WTC11 (cell line): ENCODE measurements at regions not wholly inside any gene's neighbourhood (a gene's known extent, or its start where the extent isn't known, plus 50 kb on each side); places are given as distances from the start of the nearest gene placed in this dataset.

Source experiments
- ATAC-seq: fragments of 200-7000 bp; cut with Tn5 transposase; 2 replicates; pipeline ENCODE4 v1.10.0; 2021; ENCODE audit warnings: mild to moderate bottlenecking, moderate library complexity
- CTCF ChIA-PET: fragments of 300-600 bp; sonication (Branson Sonifier 250); formaldehyde crosslinking; loops from one replicate; lab custom pipeline; 2021; ENCODE audit warnings: antibody characterized with exemption; lab: Charles Lee
- POLR2A ChIA-PET: fragments of 350-600 bp; sonication (Branson Sonifier 250); formaldehyde crosslinking; loops from one replicate; lab custom pipeline; 2021; ENCODE audit warnings: antibody characterized with exemption; lab: Charles Lee
- DNase-seq: peaks from one replicate; pipeline ENCODE4 v3.0.0; 2021; ENCODE audit warnings: low spot score
- H3K27ac Mint-ChIP-seq: 2 replicates; pipeline ENCODE4 v1.8.0; 2021; ENCODE audit warnings: mixed read lengths
- H3K27me3 Mint-ChIP-seq: 2 replicates; pipeline ENCODE4 v1.8.0; 2021; ENCODE audit warnings: low read depth, mild to moderate bottlenecking, moderate library complexity, mixed read lengths
- H3K36me3 Mint-ChIP-seq: 2 replicates; pipeline ENCODE4 v1.8.0; 2021; ENCODE audit warnings: mixed read lengths
- H3K4me1 Mint-ChIP-seq: 2 replicates; pipeline ENCODE4 v1.8.0; 2022; ENCODE audit warnings: mixed read lengths
- H3K4me3 Mint-ChIP-seq: 2 replicates; pipeline ENCODE4 v1.8.0; 2021; ENCODE audit warnings: mild to moderate bottlenecking, moderate library complexity, mixed read lengths
- H3K9me3 Mint-ChIP-seq: 2 replicates; pipeline ENCODE4 v1.8.0; 2021; ENCODE audit warnings: mixed read lengths
- AFF4 ChIP-seq: sonication (generic); formaldehyde crosslinking; IDR thresholded peaks from 2 replicates; pipeline ENCODE4 v1.8.1; 2023; ENCODE audit warnings: mild to moderate bottlenecking, missing genetic modification reagents, borderline replicate concordance
- ATF1 ChIP-seq: sonication (generic); formaldehyde crosslinking; IDR thresholded peaks from 2 replicates; pipeline ENCODE4 v1.8.1; 2023; ENCODE audit warnings: mild to moderate bottlenecking, moderate library complexity, missing genetic modification reagents
- E2F5 ChIP-seq: sonication (generic); formaldehyde crosslinking; IDR thresholded peaks from 2 replicates; pipeline ENCODE4 v1.8.1; 2022; ENCODE audit warnings: mild to moderate bottlenecking, moderate library complexity, missing genetic modification reagents
- ETV6 ChIP-seq: sonication (generic); formaldehyde crosslinking; IDR thresholded peaks from 2 replicates; pipeline ENCODE4 v1.8.1; 2022; ENCODE audit warnings: mild to moderate bottlenecking, missing genetic modification reagents
- IRF1 ChIP-seq: sonication (generic); formaldehyde crosslinking; IDR thresholded peaks from 2 replicates; pipeline ENCODE4 v1.8.0; 2023; ENCODE audit warnings: missing genetic modification reagents
- JUN ChIP-seq: sonication (generic); formaldehyde crosslinking; IDR thresholded peaks from 2 replicates; pipeline ENCODE4 v1.8.0; 2023; ENCODE audit warnings: mild to moderate bottlenecking, missing genetic modification reagents
- NFATC4 ChIP-seq: fragments of 250-450 bp; sonication (Bioruptor Pico); IDR thresholded peaks from 2 replicates; pipeline ENCODE4 v1.9.0; 2021; ENCODE audit warnings: mild to moderate bottlenecking
- NFYB ChIP-seq: sonication (generic); formaldehyde crosslinking; conservative IDR thresholded peaks from 2 replicates; pipeline ENCODE4 v1.8.0; 2022; ENCODE audit warnings: low read depth, missing genetic modification reagents
- NR2C2 ChIP-seq: sonication (generic); formaldehyde crosslinking; IDR thresholded peaks from 2 replicates; pipeline ENCODE4 v1.8.0; 2022; ENCODE audit warnings: mild to moderate bottlenecking, missing genetic modification reagents
- PREB ChIP-seq: sonication (generic); formaldehyde crosslinking; IDR thresholded peaks from 2 replicates; pipeline ENCODE4 v1.8.1; 2022; ENCODE audit warnings: mild to moderate bottlenecking, missing genetic modification reagents, moderate library complexity, borderline replicate concordance
- SP1 ChIP-seq: sonication (generic); formaldehyde crosslinking; conservative IDR thresholded peaks from 2 replicates; pipeline ENCODE4 v1.8.1; 2022; ENCODE audit warnings: missing genetic modification reagents
- USF1 ChIP-seq: sonication (generic); formaldehyde crosslinking; IDR thresholded peaks from 2 replicates; pipeline ENCODE4 v1.8.0; 2022; ENCODE audit warnings: mild to moderate bottlenecking, missing genetic modification reagents
- ZNF232 ChIP-seq: sonication (generic); formaldehyde crosslinking; IDR thresholded peaks from 2 replicates; pipeline ENCODE4 v1.8.0; 2022; ENCODE audit warnings: mild to moderate bottlenecking, missing genetic modification reagents
- ZNF263 ChIP-seq: sonication (generic); formaldehyde crosslinking; IDR thresholded peaks from 2 replicates; pipeline ENCODE4 v1.8.1; 2022; ENCODE audit warnings: low read depth, mild to moderate bottlenecking, moderate library complexity, missing genetic modification reagents
- ZNF396 ChIP-seq: fragments of 250-450 bp; sonication (Bioruptor Pico); IDR thresholded peaks from 2 replicates; pipeline ENCODE4 v1.8.0; 2021; ENCODE audit warnings: mild to moderate bottlenecking, moderate library complexity, borderline replicate concordance
- ZNF532 ChIP-seq: fragments of 250-450 bp; sonication (Bioruptor Pico); IDR thresholded peaks from 2 replicates; pipeline ENCODE4 v1.9.0; 2021; ENCODE audit warnings: mild to moderate bottlenecking, borderline replicate concordance
- ZSCAN18 ChIP-seq: fragments of 250-450 bp; sonication (Bioruptor Pico); IDR thresholded peaks from 2 replicates; pipeline ENCODE4 v2.1.2; 2022; ENCODE audit warnings: mild to moderate bottlenecking, moderate library complexity

GRCh38 chr6:109269057-109269456 lies 113.2 kb downstream of the CD164 start (continued):
- TF ChIP-seq ZNF532 (no peak), SP1 (no peak), ETV6 (CRISPR knock-in tag) (no peak), JUN (CRISPR knock-in tag) (no peak), ATF1 (no peak), IRF1 (no peak), USF1 (CRISPR knock-in tag) (no peak), NFYB (CRISPR knock-in tag) (no peak), AFF4 (CRISPR knock-in tag) (no peak), ZNF396 (no peak)

- H3K36me3 Mint-ChIP-seq, result peaks cover 60% of the 10 kb centered on the region
- H3K27ac Mint-ChIP-seq, result no peak overlapping the region
- POLR2A ChIA-PET, result no interaction called here
- TF ChIP-seq ZNF263 (no peak), E2F5 (CRISPR knock-in tag) (no peak), NR2C2 (CRISPR knock-in tag) (no peak), NFATC4 (no peak), PREB (CRISPR knock-in tag) (no peak), SP1 (no peak), ZSCAN18 (CRISPR knock-in tag) (no peak), ZNF232 (no peak)
- DNase-seq (no peak), ATAC-seq (no peak)
- no peaks in the 10 kb centered on the region; the same call in 1 of the 2 replicates for H3K27me3 Mint-ChIP-seq
- no peak overlapping the region for H3K4me3 Mint-ChIP-seq
- H3K4me1 Mint-ChIP-seq, result peaks cover 3% of the 10 kb centered on the region; the same call in 1 of the 2 replicates
- peaks cover 41% of the 10 kb centered on the region for H3K9me3 Mint-ChIP-seq
- CTCF ChIA-PET, result no interaction called here
Measured at GRCh38 chr6:109265530-109265929, 116.7 kb downstream of the CD164 start.
